Body of pancreas (tissue), 4 donors: ENCODE measurements at regions not wholly inside any gene's neighbourhood (a gene's known extent, or its start where the extent isn't known, plus 50 kb on each side); places are given as distances from the start of the nearest gene placed in this dataset.

Experiments
- ATAC-seq: fragments of 150-250 bp; one replicate; pipeline ENCODE4 v1.9.1; 2016
- DNase-seq, 4 donors: peaks; one replicate each; pipeline ENCODE4 v3.0.0-alpha.2; 2019
- H3K27ac ChIP-seq, 4 donors: fragments of 200-600 bp; sonication (generic); 1 replicate in 3 of 4; 2 replicates in 1 of 4; pipeline versions ENCODE4 v1.5.1 to v1.6.1; 2016 to 2019; ENCODE audit warnings: mild to moderate bottlenecking in 1 of 4, mixed read lengths in 1 of 4, moderate library complexity in 1 of 4
- H3K27me3 ChIP-seq, 2 donors: fragments of 200-600 bp; sonication (generic); one replicate each; pipeline ENCODE4 v1.6.0; 2016; ENCODE audit warnings: mild to moderate bottlenecking in 1 of 2
- H3K36me3 ChIP-seq, 2 donors: fragments of 200-600 bp; sonication (generic); replicated peaks in 1 of 2; 2 replicates each; pipeline ENCODE4 v1.5.1; 2016; ENCODE audit warnings: low read depth in 2 of 2; ENCODE audit not compliant: insufficient read depth in 1 of 2
- H3K4me1 ChIP-seq: fragments of 200-600 bp; sonication (generic); one replicate; pipeline ENCODE4 v1.6.0; 2016
- H3K4me3 ChIP-seq, 2 donors: fragments of 200-600 bp; sonication (generic); 1 replicate in 1 of 2; 2 replicates in 1 of 2; pipeline ENCODE4 v1.5.1; 2016 to 2019
- H3K9me3 ChIP-seq, 3 donors: fragments of 200-600 bp; sonication (generic); 1 replicate in 2 of 3; 2 replicates in 1 of 3; pipeline ENCODE4 v1.5.1; 2016
- POLR2A ChIP-seq, 3 donors: fragments of 450-650 bp; IDR thresholded peaks; one replicate each; pipeline ENCODE4 v1.6.1; 2016; ENCODE audit warnings: antibody characterized with exemption in 3 of 3, mild to moderate bottlenecking in 2 of 3
- WGBS, 2 donors: methylation state at CpG; one replicate each; pipeline ENCODE4 v1.1.5; 2017; 5-methylcytosine and 5-hydroxymethylcytosine counted together
- intact Hi-C: fragments of 100-400 bp; cut with DNase I; formaldehyde crosslinking; loops from one replicate; pipeline ENCODE4 v1.15.1; 2023
- TF ChIP-seq, protein P1 (sequence below), 7 experiments: fragments of 450-650 bp in 4 of 7; fragments of 200-600 bp in 3 of 7; sonication (generic) in 3 of 7; IDR thresholded peaks; one replicate each; pipeline ENCODE4 v1.5.1; 2016 to 2019; ENCODE audit warnings: antibody characterized with exemption in 7 of 7

DNA sequence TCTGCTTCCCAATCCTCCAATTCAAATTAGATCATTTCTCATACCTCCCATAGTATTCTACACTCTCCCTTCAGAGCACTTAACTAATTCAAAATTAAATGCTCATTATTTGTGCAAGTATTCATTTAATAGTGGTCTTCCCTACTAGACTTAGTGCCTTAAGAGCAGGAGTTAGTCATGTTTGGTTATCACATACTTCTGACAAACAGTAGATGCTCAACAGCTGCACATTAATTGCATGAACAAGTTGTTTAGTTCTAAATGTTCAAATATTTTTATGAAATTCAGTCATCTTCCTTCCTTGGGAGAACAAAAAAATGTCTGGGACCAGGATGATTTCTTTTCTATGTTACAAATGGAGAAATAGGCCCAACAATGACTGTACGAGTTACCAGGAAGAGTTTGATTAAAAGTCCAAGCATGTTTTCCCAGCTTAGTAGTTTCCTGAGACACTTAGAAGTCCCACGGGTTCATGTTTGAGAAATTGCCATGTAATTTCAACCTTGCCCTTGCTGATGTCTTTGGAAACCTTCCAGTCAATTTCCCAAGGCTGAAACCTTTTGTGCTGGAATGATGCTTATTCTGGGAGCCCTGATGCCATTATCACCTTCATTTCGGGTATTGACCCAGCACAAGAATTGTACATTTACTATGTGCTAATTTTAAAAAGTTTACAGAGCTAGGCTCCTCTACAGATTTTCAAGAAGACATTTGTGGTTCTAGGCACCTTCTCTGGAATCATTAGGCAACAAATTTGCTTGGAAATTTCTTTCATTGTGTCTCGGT is 437.9 kb upstream of the PLXNA2 start:
- no peaks in the 10 kb centered on the region for H3K9me3 ChIP-seq
- H3K36me3 ChIP-seq = no peaks in the 10 kb centered on the region
- no peaks in the 10 kb centered on the region for H3K4me1 ChIP-seq
- no peak overlapping the region for H3K4me3 ChIP-seq
- intact Hi-C loops = no loop called here
- no peak for ATAC-seq
- DNase-seq = no peak
- WGBS, 2 donors = 41 to 56% methylated on average over 4 of the region's 4 CpGs
- H3K27ac ChIP-seq = no peak overlapping the region
- TF ChIP-seq, protein P1, sequence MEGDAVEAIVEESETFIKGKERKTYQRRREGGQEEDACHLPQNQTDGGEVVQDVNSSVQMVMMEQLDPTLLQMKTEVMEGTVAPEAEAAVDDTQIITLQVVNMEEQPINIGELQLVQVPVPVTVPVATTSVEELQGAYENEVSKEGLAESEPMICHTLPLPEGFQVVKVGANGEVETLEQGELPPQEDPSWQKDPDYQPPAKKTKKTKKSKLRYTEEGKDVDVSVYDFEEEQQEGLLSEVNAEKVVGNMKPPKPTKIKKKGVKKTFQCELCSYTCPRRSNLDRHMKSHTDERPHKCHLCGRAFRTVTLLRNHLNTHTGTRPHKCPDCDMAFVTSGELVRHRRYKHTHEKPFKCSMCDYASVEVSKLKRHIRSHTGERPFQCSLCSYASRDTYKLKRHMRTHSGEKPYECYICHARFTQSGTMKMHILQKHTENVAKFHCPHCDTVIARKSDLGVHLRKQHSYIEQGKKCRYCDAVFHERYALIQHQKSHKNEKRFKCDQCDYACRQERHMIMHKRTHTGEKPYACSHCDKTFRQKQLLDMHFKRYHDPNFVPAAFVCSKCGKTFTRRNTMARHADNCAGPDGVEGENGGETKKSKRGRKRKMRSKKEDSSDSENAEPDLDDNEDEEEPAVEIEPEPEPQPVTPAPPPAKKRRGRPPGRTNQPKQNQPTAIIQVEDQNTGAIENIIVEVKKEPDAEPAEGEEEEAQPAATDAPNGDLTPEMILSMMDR (IDR thresholded peaks at IDR 0.05) = no peak
- TF ChIP-seq POLR2A (IDR thresholded peaks at IDR 0.05) = no peak
- no peaks in the 10 kb centered on the region for H3K27me3 ChIP-seq

DNA sequence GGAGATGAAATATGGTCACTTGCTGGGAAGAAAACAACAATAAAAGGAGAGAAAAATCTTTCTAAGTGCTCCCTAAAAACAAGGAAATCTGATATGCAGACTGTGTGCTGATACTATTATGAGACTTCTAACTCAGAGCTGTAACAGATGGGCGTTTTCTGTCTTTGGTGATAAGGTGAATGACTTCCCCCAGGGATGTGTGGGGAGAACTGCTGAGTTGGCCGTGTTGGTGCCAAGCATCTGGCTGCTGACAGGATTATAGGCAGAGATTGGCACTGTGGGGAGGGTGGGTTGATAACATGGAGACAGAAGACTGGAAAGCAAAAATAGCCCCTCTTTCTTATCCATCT is 438.5 kb upstream of the PLXNA2 start:
- TF ChIP-seq POLR2A (IDR thresholded peaks at IDR 0.05) = no peak
- TF ChIP-seq, protein P1 (IDR thresholded peaks at IDR 0.05) = no peak
- H3K9me3 ChIP-seq = no peaks in the 10 kb centered on the region
- DNase-seq (no peak), ATAC-seq (no peak)
- WGBS, 2 donors = 29 to 31% methylated on average over 2 of the region's 2 CpGs
- no peaks in the 10 kb centered on the region for H3K27me3 ChIP-seq
- H3K4me1 ChIP-seq = no peaks in the 10 kb centered on the region
- no peaks in the 10 kb centered on the region for H3K36me3 ChIP-seq
- no peak overlapping the region for H3K4me3 ChIP-seq
- H3K27ac ChIP-seq = no peak overlapping the region
- intact Hi-C loops = no loop called here

DNA sequence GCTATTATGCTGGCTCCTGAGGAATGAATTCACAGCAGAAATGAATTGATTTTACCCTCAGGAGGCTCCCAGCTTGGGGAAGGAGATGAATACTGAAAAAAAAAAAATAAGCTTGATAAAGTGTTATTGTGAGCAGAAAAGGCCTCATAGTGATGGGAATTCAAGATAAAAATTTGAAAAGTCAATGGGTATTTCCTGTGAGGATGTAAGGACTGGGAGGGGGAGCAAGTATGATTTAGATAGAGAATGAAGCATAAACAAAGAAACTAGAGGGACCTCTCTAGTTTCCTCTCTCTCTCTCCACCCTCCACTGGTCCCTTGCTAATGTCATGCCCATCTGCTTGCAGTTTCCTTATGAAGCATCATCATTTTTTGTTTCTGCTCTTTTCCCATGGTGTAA is 439.0 kb upstream of the PLXNA2 start:
- no peaks in the 10 kb centered on the region for H3K27me3 ChIP-seq
- no peaks in the 10 kb centered on the region for H3K9me3 ChIP-seq
- ATAC-seq (no peak), DNase-seq (no peak)
- intact Hi-C loops = no loop called here
- H3K4me1 ChIP-seq = no peaks in the 10 kb centered on the region
- no peak overlapping the region for H3K4me3 ChIP-seq
- H3K27ac ChIP-seq = no peak overlapping the region
- no peak for TF ChIP-seq POLR2A (IDR thresholded peaks at IDR 0.05)
- TF ChIP-seq, protein P1 (IDR thresholded peaks at IDR 0.05) = no peak
- no peaks in the 10 kb centered on the region for H3K36me3 ChIP-seq

DNA sequence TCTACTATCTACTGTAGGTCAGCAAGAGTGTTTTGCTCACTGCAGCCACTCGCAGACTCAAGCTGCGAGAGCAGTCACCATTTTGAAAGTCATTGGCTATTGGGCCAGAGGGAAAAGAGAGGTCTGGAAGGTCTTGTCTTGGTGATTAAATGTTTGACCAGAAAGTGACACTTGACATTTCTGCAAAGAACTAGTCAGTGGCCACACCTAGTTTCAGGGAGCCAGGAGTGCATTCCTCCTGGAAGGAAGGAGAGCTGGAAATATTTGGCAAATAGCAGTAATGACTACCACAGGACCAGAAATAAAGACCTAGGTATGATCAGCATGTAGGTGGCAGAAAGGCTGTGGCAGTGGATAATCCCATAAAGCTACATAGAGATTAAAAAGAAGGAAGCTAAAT is 440.0 kb upstream of the PLXNA2 start:
- H3K27me3 ChIP-seq = no peaks in the 10 kb centered on the region
- no peaks in the 10 kb centered on the region for H3K9me3 ChIP-seq
- no peaks in the 10 kb centered on the region for H3K36me3 ChIP-seq
- H3K4me1 ChIP-seq = no peaks in the 10 kb centered on the region
- WGBS, 2 donors = 91 to 93% methylated on average over 2 of the region's 2 CpGs
- intact Hi-C loops = no loop called here
- no peak overlapping the region for H3K27ac ChIP-seq
- TF ChIP-seq, protein P1 (IDR thresholded peaks at IDR 0.05) = no peak
- TF ChIP-seq POLR2A (IDR thresholded peaks at IDR 0.05) = no peak
- DNase-seq = no peak
- no peak for ATAC-seq
- no peak overlapping the region for H3K4me3 ChIP-seq

DNA sequence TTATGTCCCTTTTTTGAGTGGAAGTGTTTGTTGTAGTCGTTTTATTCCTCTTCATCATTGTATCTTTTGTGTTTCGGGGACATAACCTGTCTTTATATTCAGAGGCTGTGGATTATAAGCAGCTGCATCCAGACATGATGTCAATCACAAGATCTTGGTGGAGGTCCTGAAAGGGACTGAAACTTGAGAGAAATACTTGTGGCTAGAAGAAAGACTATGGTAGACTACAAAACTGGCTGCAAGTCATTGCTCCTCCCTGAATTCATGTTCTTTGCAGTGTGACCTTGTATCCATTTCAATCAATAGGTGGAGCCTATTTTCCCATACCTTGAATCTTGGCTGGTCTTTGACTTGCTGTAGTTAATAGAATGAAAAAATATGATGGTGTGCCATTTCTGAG is 442.4 kb upstream of the PLXNA2 start:
- WGBS, 2 donors = 56 to 79% methylated on average over 2 of the region's 2 CpGs
- Histone ChIP-seq H3K4me1 (no peaks in the 10 kb centered on the region), H3K36me3 (no peaks in the 10 kb centered on the region), H3K9me3 (no peaks in the 10 kb centered on the region), H3K4me3 (no peak overlapping the region), H3K27me3 (no peaks in the 10 kb centered on the region), H3K27ac (no peak overlapping the region)
- intact Hi-C loops = no loop called here
- ATAC-seq = no peak
- no peak for DNase-seq
- TF ChIP-seq, protein P1 (IDR thresholded peaks at IDR 0.05) = no peak
- no peak for TF ChIP-seq POLR2A (IDR thresholded peaks at IDR 0.05)
